NCI-H187 treated with DMSO at 0.1 percent for 48 hours (cell line): ENCODE measurements at regions not wholly inside any gene's neighbourhood (a gene's known extent, or its start where the extent isn't known, plus 50 kb on each side); places are given as distances from the start of the nearest gene placed in this dataset.

Experiments
- DNase-seq: peaks from one replicate; lab custom pipeline; 2025; lab: John Stamatoyannopoulos, UW

DNA sequence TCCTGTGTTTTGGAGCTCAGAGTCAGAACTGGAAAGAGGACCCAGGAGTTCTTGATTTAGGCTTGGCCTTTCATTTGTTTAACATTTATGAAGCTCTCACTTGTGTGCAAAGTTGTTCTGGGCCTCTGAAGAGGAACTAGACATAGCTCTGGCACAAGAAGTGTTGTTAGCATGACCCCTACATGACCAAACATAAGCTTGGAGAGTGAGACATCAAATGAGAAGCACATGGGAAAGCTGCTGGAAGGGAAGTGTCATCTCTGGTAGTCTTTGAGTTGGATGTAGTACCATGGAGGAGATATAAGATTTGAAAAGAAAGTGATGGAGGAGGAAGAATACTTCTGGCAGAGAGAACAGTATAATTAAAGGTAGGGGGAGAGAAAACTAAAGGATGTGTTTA, 370.1 kb downstream of the ADRA2A start:
- DNase-seq: no peak

GRCh38 chr10:111452153-111452552, 375.3 kb downstream of the ADRA2A start:
- no peak for DNase-seq

GRCh38 chr10:111455776-111456426, 379.1 kb downstream of the ADRA2A start:
- DNase-seq: no peak

DNA sequence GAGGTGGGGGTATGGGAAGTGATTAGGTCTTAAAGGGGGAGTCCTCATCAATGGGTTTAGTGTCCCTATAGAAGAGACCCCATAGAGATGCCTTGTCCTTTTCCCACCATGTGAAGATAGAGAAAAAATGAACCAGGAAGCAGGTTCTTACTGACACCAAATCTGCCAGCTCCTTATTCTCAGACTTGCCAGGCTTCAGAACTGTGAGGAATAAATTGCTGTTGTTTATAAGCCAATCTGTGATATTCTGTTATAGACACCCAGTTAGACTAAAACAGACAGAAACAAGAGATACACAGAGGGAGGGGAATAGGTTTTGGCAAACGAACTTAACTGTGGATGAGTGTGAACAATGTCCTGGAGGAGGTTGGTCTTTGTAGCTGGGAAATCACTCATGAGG, 381.4 kb downstream of the ADRA2A start:
- DNase-seq: no peak

- no peak for DNase-seq
Measured at GRCh38 chr10:111459967-111460366, 383.1 kb downstream of the ADRA2A start.

GRCh38 chr10:111472445-111472844, 395.6 kb downstream of the ADRA2A start:
- no peak for DNase-seq

GRCh38 chr10:111473361-111473760, 396.5 kb downstream of the ADRA2A start:
- no peak for DNase-seq

GRCh38 chr10:111474786-111475185, 398.0 kb downstream of the ADRA2A start:
- no peak for DNase-seq

- DNase-seq: no peak
Measured at GRCh38 chr10:111475720-111476119, 398.9 kb downstream of the ADRA2A start.

DNA sequence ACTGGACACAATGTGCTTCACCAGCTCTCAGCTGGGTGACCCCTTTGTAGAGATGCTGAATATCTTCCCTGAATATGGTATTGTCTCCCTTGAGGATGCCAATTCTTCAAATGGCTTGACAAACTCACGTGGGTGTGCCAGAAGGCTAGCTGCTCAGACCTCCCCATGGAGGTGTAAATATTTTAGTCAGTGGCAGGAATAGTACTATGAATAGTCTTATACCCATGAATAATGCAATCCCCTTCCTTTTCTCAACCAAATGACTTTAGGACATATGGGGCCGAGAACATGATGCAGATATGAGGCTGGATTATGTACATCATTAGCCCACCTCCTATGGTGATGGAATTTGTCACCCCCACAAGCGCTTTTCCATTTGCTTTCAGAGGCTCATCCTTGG, 401.8 kb downstream of the ADRA2A start:
- DNase-seq: no peak

DNA sequence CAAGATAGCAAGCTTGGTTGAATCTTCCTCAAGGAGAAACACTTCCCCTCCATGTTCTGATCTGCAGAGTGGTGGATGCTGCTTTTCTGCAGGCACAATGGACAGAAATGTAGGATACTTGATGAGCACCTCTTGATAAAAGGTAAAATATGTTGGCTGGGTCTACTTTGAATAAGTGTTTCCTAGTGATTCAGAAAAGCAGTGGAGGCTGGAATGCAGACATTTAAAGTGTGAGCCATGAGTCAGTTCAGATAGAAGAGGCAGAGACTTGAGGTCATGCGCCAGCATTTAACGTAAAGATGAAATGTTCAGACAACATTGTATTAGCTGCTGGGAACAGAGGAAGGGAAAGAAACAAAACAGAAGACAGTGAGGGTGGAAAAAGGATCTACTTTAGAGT, 403.1 kb downstream of the ADRA2A start:
- DNase-seq: no peak

GRCh38 chr10:111481261-111481826, 404.5 kb downstream of the ADRA2A start:
- DNase-seq: no peak

DNA sequence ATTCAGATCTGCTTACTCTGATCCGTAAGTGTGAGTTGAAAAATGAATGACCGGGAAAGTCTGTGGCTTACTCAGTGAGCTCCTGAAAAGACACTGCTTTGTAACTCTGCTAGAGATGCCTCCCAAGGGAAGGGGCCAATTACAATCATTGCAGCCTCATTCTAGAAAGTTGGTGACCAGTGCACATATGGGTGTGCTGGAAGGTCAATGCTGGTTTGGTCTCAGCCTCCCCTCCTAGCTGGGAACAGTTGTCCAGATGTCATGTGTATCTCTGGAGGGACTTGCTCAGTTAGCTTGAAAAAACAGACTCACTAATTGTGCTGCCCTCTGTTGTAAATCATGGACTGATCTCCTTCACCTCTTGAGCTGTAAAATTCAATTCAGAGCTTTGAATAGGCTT, 405.0 kb downstream of the ADRA2A start:
- DNase-seq: no peak

- no peak for DNase-seq
Measured at GRCh38 chr10:111482621-111483216, 405.9 kb downstream of the ADRA2A start.

DNA sequence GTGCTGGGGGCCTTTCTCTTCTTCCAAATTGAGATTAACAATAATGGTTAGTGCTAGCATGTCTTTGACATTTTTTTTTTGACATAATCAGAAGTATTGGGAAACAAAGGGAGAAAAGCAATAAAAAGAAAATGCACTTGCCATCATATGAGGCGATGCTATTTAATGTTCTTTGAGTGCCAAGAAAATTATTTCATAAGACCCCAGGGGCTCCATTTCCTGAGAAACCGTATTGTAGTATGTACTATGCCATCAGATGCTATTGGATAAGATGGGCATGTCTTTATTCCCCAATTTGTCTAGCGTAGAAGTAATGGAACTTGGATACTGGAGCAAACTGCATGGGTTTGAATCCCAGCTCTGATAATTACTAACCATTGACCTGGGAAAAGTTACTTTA, 408.9 kb downstream of the ADRA2A start:
- DNase-seq: no peak

GRCh38 chr10:111486346-111486745, 409.5 kb downstream of the ADRA2A start:
- no peak for DNase-seq

DNA sequence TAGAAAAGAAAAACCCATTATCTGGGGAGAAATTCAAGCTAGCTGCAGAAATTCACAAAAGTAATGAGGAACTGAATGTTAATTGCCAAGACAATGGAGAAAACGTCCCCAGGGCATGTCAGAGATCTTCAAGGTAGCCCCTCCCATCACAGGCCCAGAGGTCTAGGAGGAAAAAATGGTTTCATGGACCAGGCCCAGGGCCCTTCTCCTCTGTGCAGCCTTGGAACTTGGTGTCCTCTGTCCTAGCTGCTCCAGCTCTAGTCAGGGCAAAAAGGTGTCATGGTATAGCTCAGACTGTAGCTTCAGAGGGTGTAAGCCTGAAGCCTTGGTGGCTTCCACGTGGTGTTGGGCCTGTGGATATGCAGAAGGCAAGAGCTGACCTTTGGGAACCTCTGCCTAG, 411.8 kb downstream of the ADRA2A start:
- no peak for DNase-seq

DNA sequence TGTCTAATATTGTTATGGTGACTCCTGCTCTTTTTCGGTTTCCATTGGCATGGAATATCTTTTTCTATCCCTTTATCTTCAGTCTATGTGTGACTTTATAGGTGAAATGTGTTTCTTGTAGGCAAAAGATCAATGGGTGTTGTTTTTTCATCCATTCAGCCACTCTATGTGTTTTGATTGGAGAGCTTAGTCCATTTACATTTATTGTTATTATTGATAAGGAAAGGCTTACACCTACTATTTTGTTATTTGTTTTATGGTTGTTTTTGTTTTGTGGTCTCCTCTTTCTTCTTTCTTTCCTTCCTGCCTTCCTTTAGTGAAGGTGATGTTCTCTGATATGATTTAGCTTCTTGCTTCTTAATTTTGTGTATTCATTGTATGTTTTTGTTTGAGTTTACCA, 414.3 kb downstream of the ADRA2A start:
- no peak for DNase-seq

DNA sequence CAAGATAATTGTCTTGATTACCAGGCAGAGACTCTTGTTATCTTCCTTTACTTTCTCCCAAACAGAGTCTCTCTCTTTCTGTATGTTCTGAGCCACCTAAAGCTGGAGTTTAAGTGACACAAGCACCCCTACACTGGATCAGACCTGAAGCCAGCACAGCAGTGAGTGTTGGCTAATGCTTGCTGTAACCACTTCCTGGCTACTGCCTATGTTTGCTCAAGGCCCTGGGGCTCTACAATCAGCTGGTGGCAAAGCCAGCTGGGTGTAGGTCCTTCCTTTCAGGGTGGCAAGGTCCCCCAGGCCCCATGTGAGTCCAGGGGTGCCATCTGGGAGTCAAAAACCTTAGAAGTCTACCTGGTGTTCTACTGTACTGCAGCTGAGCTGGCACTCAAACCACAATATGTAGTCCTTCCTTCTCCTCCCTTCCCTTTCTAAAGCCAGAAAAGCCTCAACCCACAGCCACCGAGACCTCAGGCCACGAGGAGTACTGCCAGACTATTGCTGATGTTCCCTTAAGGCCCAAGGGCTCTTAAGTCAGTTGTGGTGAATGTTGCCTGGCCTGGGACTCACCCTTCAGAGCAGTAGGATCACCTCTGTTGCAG, 416.3 kb downstream of the ADRA2A start:
- DNase-seq: no peak

DNA sequence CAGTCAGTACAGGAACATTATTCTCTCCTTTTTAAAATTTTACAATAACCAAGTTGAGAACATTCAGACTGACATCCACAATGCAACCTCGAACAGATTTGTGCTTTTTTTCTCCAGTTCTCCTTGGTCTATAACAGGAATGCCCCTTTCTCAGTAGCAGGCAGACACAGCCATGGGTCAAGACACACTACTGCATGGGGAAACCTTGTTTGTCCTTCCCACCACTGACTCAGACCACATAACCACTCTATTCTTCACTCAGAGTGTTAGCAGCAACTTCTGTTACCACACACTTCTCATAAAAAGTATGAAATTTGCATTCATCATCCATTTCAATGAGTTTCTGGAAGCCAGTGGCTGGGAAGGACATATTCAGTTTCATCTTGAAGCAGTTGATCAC, 421.7 kb downstream of the ADRA2A start:
- no peak for DNase-seq

GRCh38 chr10:111504376-111504775, 427.5 kb downstream of the ADRA2A start:
- DNase-seq: no peak

GRCh38 chr10:111506266-111507034, 429.6 kb downstream of the ADRA2A start:
- DNase-seq: no peak

GRCh38 chr10:111511751-111512150, 434.9 kb downstream of the ADRA2A start:
- no peak for DNase-seq
